GM23338 (cell line): ENCODE measurements at regions not wholly inside any gene's neighbourhood (a gene's known extent, or its start where the extent isn't known, plus 50 kb on each side); places are given as distances from the start of the nearest gene placed in this dataset.

Experiments
- ATAC-seq: fragments of 200-7000 bp; cut with Tn5 transposase; 3 replicates; pipeline ENCODE4 v1.9.1; 2020
- DNase-seq: peaks from one replicate; pipeline ENCODE4 v3.0.0-alpha.2; 2015; ENCODE audit warnings: low spot score
- H2AFZ ChIP-seq: fragments of 200-600 bp; sonication (generic); 2 replicates; pipeline ENCODE4 v1.8.0; 2016; ENCODE audit warnings: antibody characterized with exemption, mild to moderate bottlenecking, moderate library complexity
- H3F3A ChIP-seq: fragments of 200-600 bp; sonication (generic); replicated peaks from 2 replicates; pipeline ENCODE4 v1.8.0; 2017; ENCODE audit warnings: antibody characterized with exemption, mixed run types, low read depth
- H3K27ac ChIP-seq: fragments of 200-600 bp; sonication (generic); 2 replicates; pipeline ENCODE4 v1.6.1; 2016; ENCODE audit warnings: low read depth
- H3K27me3 ChIP-seq: fragments of 200-600 bp; sonication (generic); 2 replicates; pipeline ENCODE4 v1.8.0; 2016; ENCODE audit warnings: mild to moderate bottlenecking, mixed run types, moderate library complexity; ENCODE audit not compliant: insufficient read depth
- H3K36me3 ChIP-seq: fragments of 200-600 bp; sonication (generic); 2 replicates; pipeline ENCODE4 v1.8.0; 2016; ENCODE audit warnings: mild to moderate bottlenecking; ENCODE audit not compliant: insufficient read depth
- H3K4me1 ChIP-seq: fragments of 200-600 bp; sonication (generic); 2 replicates; pipeline ENCODE4 v1.8.0; 2016; ENCODE audit warnings: mild to moderate bottlenecking, moderate library complexity; ENCODE audit not compliant: insufficient read depth
- H3K4me2 ChIP-seq: fragments of 200-600 bp; sonication (generic); 2 replicates; pipeline ENCODE4 v1.7.1; 2017; ENCODE audit warnings: mixed run types
- H3K4me3 ChIP-seq: fragments of 200-600 bp; sonication (generic); 2 replicates; pipeline ENCODE4 v1.6.1; 2016; ENCODE audit warnings: mixed run types
- H3K79me2 ChIP-seq: fragments of 200-600 bp; sonication (generic); replicated peaks from 2 replicates; pipeline ENCODE4 v1.8.0; 2017; ENCODE audit warnings: mild to moderate bottlenecking; ENCODE audit not compliant: insufficient read depth
- H3K9me2 ChIP-seq: fragments of 200-600 bp; sonication (generic); 2 replicates; pipeline ENCODE4 v1.8.0; 2017; ENCODE audit not compliant: insufficient read depth
- H4K20me1 ChIP-seq: fragments of 200-600 bp; sonication (generic); replicated peaks from 2 replicates; pipeline ENCODE4 v1.8.0; 2017; ENCODE audit warnings: mild to moderate bottlenecking; ENCODE audit not compliant: insufficient read depth
- H3K27ac Mint-ChIP-seq: 2 replicates; pipeline ENCODE4 v1.8.0; 2020; ENCODE audit warnings: inconsistent platforms, mild to moderate bottlenecking, moderate library complexity, mixed read lengths
- H3K27me3 Mint-ChIP-seq: 3 replicates; pipeline ENCODE4 v1.8.0; 2022; ENCODE audit warnings: low read depth, mild to moderate bottlenecking, moderate library complexity, mixed read lengths, inconsistent platforms; ENCODE audit not compliant: insufficient read depth, poor library complexity
- H3K36me3 Mint-ChIP-seq: 3 replicates; pipeline ENCODE4 v1.8.0; 2021; ENCODE audit warnings: low read depth, mild to moderate bottlenecking, inconsistent platforms, moderate library complexity, mixed read lengths
- H3K4me1 Mint-ChIP-seq: 3 replicates; pipeline ENCODE4 v1.8.0; 2020; ENCODE audit warnings: mild to moderate bottlenecking, inconsistent platforms, mixed read lengths
- H3K4me3 Mint-ChIP-seq: 3 replicates; pipeline ENCODE4 v1.8.0; 2021; ENCODE audit warnings: moderate library complexity, mild to moderate bottlenecking, inconsistent platforms, mixed read lengths
- H3K9me3 Mint-ChIP-seq: 3 replicates; pipeline ENCODE4 v1.8.0; 2020; ENCODE audit warnings: moderate library complexity, mild to moderate bottlenecking, inconsistent platforms, mixed read lengths
- CREB1 ChIP-seq: fragments of 250-450 bp; sonication (Bioruptor Pico); IDR thresholded peaks from 2 replicates; pipeline ENCODE4 v1.5.0; 2020; ENCODE audit warnings: low read depth, mild to moderate bottlenecking, moderate library complexity
- EZH2phosphoT487 ChIP-seq: fragments of 200-600 bp; sonication (generic); IDR thresholded peaks from one replicate; pipeline ENCODE4 v1.8.1; 2018; ENCODE audit warnings: antibody characterized with exemption; ENCODE audit not compliant: unreplicated experiment
- ZNF114 ChIP-seq: fragments of 250-450 bp; sonication (Bioruptor Pico); IDR thresholded peaks from 2 replicates; pipeline ENCODE4 v1.5.0; 2020; ENCODE audit warnings: mild to moderate bottlenecking, moderate library complexity
- ZNF331 ChIP-seq: fragments of 250-450 bp; sonication (Bioruptor Pico); IDR thresholded peaks from 2 replicates; pipeline ENCODE4 v1.5.0; 2020; ENCODE audit warnings: low read depth, mild to moderate bottlenecking, moderate library complexity
- TF ChIP-seq, protein P1 (sequence below): IDR thresholded peaks from 2 replicates; pipeline ENCODE4 v1.6.1; 2016; ENCODE audit warnings: antibody characterized with exemption
- TF ChIP-seq, protein P2 (sequence below), 2 experiments: fragments of 200-600 bp in 1 of 2; sonication (generic) in 1 of 2; conservative IDR thresholded peaks; 2 replicates each; pipeline versions ENCODE4 v1.5.1 to v1.6.1; 2016 to 2017; ENCODE audit warnings: antibody characterized with exemption in 2 of 2, low read depth in 2 of 2, mild to moderate bottlenecking in 2 of 2, moderate library complexity in 1 of 2
- TF ChIP-seq, protein P3 (sequence below): IDR thresholded peaks from one replicate; pipeline ENCODE4 v1.6.1; 2018; ENCODE audit warnings: antibody characterized with exemption; ENCODE audit not compliant: unreplicated experiment
- TF ChIP-seq, protein P4 (sequence below): fragments of 250-450 bp; sonication (Bioruptor Pico); IDR thresholded peaks from 2 replicates; pipeline ENCODE4 v1.5.0; 2020; ENCODE audit warnings: mild to moderate bottlenecking, moderate library complexity

DNA sequence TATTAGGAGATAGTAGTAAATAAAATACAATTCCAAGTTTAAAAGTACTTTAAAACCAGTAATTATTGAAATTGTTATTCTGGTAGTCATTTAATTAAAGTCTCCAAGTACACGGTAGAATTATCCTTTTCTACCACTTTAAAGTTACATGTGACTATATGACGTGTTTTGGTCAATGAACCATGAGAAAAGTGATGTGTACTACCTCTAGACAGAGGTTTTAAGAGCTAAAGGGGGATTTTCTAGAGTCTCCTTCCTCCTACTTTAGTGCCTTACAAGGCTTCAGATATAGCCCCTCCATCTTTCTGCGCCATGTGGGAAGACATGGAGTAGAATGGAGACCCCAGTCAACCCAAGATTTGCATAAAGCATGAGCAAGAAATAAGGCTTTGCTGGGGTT, 2296.6 kb upstream of the AGA start (continued):
- TF ChIP-seq, protein P1, sequence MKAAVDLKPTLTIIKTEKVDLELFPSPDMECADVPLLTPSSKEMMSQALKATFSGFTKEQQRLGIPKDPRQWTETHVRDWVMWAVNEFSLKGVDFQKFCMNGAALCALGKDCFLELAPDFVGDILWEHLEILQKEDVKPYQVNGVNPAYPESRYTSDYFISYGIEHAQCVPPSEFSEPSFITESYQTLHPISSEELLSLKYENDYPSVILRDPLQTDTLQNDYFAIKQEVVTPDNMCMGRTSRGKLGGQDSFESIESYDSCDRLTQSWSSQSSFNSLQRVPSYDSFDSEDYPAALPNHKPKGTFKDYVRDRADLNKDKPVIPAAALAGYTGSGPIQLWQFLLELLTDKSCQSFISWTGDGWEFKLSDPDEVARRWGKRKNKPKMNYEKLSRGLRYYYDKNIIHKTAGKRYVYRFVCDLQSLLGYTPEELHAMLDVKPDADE: no peak
- TF ChIP-seq EZH2phosphoT487 (no peak), ZNF331 (no peak), CREB1 (CRISPR knock-in tag) (no peak)
- TF ChIP-seq, protein P2, sequence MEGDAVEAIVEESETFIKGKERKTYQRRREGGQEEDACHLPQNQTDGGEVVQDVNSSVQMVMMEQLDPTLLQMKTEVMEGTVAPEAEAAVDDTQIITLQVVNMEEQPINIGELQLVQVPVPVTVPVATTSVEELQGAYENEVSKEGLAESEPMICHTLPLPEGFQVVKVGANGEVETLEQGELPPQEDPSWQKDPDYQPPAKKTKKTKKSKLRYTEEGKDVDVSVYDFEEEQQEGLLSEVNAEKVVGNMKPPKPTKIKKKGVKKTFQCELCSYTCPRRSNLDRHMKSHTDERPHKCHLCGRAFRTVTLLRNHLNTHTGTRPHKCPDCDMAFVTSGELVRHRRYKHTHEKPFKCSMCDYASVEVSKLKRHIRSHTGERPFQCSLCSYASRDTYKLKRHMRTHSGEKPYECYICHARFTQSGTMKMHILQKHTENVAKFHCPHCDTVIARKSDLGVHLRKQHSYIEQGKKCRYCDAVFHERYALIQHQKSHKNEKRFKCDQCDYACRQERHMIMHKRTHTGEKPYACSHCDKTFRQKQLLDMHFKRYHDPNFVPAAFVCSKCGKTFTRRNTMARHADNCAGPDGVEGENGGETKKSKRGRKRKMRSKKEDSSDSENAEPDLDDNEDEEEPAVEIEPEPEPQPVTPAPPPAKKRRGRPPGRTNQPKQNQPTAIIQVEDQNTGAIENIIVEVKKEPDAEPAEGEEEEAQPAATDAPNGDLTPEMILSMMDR (conservative IDR thresholded peaks at IDR 0.05; ENCODE audit: low read depth in 2 of 2): no peak

DNA sequence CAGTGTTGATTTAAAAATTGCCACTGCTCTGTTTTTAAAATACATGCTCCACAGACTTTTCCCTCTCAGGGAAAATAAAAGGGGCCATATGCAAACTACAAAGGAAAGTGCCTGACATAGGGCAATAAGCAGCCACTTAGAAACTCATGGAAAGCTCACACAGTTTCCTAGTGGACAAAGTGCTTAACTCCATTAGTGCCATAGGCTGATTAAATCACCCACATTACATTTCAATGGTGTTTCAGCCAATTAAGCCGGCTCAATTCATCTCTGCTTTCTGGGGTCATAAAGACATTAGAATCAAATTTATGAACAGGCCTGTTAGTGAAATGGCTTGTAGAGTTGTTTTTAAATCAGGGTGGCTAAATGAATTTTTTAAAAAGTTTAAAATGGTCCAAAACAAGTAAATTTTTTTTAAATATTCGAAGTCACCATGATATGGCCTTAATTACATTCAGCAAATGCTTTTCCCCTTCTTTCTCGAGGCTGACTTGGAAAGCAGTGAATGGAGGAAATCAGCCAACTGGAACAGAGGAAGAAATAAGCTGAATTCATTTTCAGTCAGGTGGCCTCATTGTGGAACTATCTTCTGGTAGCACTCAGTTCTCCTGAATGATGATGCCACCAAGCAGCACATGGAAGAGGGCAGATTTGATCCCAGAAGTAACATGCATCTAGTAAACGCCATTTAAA, 2305.1 kb upstream of the AGA start:
- Histone ChIP-seq H3K36me3 (no peaks in the 10 kb centered on the region), H3K4me2 (no peak overlapping the region), H3K27ac (no peak overlapping the region), H3K79me2 (no peaks in the 10 kb centered on the region), H3K9me2 (no peaks in the 10 kb centered on the region), H3K4me3 (no peak overlapping the region), H4K20me1 (no peaks in the 10 kb centered on the region), H2AFZ (no peak overlapping the region), H3K4me1 (no peaks in the 10 kb centered on the region), H3F3A (no peaks in the 10 kb centered on the region), H3K27me3 (no peaks in the 10 kb centered on the region)
- ATAC-seq: no peak
- Mint-ChIP-seq H3K36me3 (no peaks in the 10 kb centered on the region), H3K27ac (no peak overlapping the region), H3K4me3 (no peak overlapping the region), H3K4me1 (no peaks in the 10 kb centered on the region), H3K27me3 (no peaks in the 10 kb centered on the region), H3K9me3 (no peaks in the 10 kb centered on the region)
- DNase-seq: no peak
- TF ChIP-seq, protein P1: no peak
- TF ChIP-seq, protein P3, sequence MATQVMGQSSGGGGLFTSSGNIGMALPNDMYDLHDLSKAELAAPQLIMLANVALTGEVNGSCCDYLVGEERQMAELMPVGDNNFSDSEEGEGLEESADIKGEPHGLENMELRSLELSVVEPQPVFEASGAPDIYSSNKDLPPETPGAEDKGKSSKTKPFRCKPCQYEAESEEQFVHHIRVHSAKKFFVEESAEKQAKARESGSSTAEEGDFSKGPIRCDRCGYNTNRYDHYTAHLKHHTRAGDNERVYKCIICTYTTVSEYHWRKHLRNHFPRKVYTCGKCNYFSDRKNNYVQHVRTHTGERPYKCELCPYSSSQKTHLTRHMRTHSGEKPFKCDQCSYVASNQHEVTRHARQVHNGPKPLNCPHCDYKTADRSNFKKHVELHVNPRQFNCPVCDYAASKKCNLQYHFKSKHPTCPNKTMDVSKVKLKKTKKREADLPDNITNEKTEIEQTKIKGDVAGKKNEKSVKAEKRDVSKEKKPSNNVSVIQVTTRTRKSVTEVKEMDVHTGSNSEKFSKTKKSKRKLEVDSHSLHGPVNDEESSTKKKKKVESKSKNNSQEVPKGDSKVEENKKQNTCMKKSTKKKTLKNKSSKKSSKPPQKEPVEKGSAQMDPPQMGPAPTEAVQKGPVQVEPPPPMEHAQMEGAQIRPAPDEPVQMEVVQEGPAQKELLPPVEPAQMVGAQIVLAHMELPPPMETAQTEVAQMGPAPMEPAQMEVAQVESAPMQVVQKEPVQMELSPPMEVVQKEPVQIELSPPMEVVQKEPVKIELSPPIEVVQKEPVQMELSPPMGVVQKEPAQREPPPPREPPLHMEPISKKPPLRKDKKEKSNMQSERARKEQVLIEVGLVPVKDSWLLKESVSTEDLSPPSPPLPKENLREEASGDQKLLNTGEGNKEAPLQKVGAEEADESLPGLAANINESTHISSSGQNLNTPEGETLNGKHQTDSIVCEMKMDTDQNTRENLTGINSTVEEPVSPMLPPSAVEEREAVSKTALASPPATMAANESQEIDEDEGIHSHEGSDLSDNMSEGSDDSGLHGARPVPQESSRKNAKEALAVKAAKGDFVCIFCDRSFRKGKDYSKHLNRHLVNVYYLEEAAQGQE: no peak
- TF ChIP-seq, protein P4, sequence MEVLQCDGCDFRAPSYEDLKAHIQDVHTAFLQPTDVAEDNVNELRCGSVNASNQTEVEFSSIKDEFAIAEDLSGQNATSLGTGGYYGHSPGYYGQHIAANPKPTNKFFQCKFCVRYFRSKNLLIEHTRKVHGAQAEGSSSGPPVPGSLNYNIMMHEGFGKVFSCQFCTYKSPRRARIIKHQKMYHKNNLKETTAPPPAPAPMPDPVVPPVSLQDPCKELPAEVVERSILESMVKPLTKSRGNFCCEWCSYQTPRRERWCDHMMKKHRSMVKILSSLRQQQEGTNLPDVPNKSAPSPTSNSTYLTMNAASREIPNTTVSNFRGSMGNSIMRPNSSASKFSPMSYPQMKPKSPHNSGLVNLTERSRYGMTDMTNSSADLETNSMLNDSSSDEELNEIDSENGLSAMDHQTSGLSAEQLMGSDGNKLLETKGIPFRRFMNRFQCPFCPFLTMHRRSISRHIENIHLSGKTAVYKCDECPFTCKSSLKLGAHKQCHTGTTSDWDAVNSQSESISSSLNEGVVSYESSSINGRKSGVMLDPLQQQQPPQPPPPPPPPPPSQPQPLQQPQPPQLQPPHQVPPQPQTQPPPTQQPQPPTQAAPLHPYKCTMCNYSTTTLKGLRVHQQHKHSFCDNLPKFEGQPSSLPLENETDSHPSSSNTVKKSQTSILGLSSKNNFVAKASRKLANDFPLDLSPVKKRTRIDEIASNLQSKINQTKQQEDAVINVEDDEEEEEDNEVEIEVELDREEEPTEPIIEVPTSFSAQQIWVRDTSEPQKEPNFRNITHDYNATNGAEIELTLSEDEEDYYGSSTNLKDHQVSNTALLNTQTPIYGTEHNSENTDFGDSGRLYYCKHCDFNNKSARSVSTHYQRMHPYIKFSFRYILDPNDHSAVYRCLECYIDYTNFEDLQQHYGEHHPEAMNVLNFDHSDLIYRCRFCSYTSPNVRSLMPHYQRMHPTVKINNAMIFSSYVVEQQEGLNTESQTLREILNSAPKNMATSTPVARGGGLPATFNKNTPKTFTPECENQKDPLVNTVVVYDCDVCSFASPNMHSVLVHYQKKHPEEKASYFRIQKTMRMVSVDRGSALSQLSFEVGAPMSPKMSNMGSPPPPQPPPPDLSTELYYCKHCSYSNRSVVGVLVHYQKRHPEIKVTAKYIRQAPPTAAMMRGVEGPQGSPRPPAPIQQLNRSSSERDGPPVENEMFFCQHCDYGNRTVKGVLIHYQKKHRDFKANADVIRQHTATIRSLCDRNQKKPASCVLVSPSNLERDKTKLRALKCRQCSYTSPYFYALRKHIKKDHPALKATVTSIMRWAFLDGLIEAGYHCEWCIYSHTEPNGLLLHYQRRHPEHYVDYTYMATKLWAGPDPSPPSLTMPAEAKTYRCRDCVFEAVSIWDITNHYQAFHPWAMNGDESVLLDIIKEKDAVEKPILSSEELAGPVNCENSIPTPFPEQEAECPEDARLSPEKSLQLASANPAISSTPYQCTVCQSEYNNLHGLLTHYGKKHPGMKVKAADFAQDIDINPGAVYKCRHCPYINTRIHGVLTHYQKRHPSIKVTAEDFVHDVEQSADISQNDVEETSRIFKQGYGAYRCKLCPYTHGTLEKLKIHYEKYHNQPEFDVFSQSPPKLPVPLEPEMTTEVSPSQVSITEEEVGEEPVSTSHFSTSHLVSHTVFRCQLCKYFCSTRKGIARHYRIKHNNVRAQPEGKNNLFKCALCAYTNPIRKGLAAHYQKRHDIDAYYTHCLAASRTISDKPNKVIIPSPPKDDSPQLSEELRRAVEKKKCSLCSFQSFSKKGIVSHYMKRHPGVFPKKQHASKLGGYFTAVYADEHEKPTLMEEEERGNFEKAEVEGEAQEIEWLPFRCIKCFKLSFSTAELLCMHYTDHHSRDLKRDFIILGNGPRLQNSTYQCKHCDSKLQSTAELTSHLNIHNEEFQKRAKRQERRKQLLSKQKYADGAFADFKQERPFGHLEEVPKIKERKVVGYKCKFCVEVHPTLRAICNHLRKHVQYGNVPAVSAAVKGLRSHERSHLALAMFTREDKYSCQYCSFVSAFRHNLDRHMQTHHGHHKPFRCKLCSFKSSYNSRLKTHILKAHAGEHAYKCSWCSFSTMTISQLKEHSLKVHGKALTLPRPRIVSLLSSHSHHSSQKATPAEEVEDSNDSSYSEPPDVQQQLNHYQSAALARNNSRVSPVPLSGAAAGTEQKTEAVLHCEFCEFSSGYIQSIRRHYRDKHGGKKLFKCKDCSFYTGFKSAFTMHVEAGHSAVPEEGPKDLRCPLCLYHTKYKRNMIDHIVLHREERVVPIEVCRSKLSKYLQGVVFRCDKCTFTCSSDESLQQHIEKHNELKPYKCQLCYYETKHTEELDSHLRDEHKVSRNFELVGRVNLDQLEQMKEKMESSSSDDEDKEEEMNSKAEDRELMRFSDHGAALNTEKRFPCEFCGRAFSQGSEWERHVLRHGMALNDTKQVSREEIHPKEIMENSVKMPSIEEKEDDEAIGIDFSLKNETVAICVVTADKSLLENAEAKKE (CRISPR knock-in tag): no peak
- TF ChIP-seq ZNF114: no peak
